Erythroblast (primary cell): ENCODE measurements at regions not wholly inside any gene's neighbourhood (a gene's known extent, or its start where the extent isn't known, plus 50 kb on each side); places are given as distances from the start of the nearest gene placed in this dataset.

Experiments used
- GATA1 ChIP-seq: IDR thresholded peaks from 2 replicates; pipeline ENCODE4 v1.6.1; 2011; ENCODE audit warnings: low read depth, mild to moderate bottlenecking, control low read depth, low read length, moderate library complexity
- POLR2A ChIP-seq: IDR thresholded peaks from 2 replicates; pipeline ENCODE4 v1.6.1; 2011; ENCODE audit warnings: mild to moderate bottlenecking, low read length

GRCh38 chr16:62157544-62157943 lies 121.3 kb upstream of the CDH8 start:
- no peak for TF ChIP-seq POLR2A
- no peak for TF ChIP-seq GATA1
